SW480 (cell line): ENCODE measurements at regions not wholly inside any gene's neighbourhood (a gene's known extent, or its start where the extent isn't known, plus 50 kb on each side); places are given as distances from the start of the nearest gene placed in this dataset.

Source experiments
- DNase-seq: peaks from one replicate; pipeline ENCODE4 v3.0.0-alpha.2; 2016; ENCODE audit warnings: low spot score

DNA sequence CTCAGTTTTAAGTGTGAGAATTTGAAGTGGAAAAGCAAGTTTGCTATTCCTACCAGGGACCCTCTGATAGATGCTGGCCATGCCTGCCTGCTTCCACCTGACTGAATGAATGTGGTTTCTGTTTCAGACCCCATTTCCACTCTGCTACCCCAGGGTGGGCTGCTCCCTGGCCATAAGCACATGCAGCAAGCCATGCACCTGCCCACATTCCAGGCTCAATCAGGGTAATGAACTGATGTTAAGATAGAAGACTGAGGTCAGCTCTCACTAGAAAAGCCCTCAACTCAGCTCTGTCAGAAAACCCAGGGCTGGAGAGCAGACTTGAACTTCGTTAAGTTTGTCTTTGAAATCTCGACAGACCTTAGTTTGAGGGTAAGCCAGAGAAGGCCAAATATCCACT lies 333.9 kb downstream of the CYRIA start:
- no peak for DNase-seq

DNA sequence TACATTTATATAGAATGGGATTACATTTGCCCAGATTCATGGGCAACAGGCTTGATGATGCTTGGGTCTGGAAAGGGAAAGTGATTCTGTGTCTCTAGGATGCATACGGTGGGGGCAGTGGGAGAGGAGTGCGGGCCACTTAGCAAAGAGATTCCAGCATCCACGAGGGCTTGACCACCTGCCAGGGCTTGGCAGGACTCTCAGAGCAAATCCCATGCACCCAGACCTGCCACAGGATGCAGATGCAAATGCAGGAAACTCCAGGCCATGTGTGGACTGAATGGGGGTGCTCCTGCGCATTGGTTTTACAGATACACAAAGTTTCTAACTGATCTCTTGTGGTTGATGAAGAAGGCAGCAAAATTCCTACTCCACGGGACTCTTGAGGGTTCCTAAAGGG lies 334.7 kb downstream of the CYRIA start:
- no peak for DNase-seq

DNA sequence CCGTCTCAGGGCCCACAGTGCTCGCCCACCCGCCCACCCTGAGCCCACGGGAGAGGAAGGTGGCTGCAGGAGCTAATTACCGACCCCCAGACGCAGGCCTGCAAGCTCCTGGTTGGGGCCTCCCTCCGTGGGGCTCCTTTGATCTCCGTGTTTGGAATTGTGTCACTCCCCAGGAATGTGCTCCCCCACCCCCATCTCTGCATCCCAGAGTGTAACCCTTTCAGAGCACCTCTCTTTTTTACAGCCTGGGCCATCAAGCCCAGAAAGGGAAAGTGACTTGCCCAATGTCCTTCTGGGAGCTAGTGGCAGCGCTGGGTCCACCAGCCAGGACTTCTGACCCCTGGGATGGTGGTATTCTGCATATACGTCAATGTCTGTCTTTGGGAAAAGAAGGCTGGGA lies 335.1 kb downstream of the CYRIA start:
- peak; percentile 86 for DNase-seq

DNA sequence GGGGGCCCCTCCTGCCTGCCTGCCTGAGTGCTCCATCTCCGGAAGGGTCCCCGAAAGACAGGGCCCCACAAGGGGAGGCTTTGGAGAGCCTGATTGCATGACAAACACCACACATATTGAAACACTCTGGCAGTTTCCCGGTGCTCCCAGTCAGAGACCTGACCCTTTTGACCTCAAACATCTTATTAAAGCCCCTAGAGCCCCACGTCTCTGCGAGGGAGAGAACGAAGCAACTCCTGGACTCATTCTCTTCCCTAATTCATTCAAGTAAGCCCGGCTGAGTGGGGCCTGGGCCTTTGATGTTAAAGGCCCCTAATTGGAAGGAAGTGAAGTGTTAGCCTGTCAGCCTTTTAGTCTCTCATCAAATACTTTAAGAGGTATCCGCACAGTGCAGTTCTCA lies 335.6 kb downstream of the CYRIA start:
- peak; percentile 49 for DNase-seq

DNA sequence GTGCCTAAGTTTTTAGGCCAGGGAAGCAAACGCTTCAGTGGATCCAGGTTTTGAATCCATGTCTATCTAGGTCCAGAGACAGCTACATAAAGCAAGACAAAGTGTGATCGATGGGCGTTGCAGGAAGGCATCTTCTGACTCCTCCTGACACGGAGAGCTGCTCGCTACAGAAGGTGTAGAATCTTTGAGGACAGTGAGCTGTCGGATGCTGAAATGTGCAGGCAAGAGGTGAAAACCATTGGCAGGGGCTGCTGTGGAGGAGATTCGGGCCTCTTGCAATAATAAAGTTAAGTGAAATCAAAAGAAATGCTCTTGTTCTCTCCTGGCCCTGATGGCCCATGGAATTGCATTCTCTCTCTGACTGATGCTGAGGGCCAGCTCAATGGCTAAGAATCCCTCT lies 336.2 kb downstream of the CYRIA start:
- DNase-seq = no peak

DNA sequence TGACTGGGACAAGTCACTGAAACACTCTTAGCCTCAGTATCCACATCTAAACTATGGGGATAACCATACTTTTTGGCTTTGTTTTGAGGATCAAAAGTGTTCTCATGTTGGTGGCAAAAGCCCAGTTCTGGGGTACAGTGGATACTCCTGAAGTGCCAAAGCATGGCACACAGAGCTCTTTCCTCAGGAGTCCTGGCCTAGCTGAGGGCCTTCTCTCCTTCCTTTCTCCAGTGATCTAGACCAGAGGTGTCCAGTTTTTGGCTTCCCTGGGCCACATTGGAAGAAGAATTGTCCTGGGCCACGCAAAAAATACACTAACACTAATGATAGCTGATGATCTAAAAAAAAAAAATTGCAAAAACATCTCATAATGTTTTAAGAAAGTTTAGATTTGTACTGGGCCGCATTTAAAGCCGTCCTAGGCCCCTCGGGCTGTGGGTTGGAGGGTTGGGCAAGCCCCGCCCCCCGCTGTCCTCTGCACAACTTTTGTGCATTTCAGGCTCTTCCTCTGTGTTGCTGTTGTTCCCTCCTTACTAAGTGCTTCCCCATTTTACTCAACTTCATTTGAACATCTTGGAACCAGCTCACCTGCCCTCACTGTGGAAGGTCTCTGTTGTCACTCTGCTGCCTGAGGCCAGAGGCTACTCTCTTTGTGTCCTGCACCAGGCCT lies 337.0 kb downstream of the CYRIA start:
- no peak for DNase-seq

DNA sequence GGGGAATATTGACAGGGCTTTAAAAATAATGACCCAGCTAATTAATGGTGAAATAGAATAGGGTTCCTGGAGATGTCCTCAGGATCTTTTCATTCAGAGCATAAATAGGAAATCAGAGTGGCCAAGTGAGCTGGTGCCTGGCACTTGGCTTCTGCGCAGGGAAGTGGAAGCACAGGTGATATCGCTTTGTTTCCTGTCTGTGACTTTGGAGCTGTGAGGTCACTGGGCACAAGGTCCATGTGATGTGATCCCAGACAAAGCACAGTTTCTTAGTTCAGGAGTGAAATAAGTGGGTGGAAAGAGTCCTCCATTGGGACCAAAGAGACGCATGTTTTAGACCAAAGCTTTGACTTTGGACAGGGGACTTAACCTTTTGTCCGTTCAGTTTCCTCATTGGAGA lies 338.3 kb downstream of the CYRIA start:
- no peak for DNase-seq

DNA sequence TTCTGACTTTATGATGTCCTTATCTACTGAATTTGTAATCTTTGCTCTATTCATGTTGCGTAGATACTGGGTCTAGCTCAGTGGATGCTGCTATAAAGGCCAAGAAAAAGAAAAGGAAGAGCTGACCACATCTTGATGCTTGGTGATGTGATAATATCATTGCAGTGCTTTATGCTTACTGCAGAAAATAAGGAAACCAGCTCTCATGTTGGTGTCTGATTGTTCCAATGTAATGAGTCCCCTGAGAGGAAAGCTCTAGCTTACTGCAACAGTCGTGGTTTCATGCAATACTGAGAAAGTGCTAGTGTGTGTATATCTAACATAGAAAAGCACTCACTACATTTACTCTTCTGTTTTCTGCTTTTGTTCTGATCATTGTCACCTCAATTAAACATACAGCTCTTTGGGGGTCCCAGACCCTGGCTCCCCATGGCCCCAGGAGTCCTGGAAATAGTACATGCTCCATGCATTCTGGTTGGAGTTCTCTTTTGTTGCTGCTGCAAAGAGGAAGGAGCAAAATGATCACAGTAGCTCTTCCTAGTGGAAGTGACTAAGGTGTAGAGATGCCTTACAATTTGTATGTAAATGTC lies 338.8 kb downstream of the CYRIA start:
- no peak for DNase-seq

DNA sequence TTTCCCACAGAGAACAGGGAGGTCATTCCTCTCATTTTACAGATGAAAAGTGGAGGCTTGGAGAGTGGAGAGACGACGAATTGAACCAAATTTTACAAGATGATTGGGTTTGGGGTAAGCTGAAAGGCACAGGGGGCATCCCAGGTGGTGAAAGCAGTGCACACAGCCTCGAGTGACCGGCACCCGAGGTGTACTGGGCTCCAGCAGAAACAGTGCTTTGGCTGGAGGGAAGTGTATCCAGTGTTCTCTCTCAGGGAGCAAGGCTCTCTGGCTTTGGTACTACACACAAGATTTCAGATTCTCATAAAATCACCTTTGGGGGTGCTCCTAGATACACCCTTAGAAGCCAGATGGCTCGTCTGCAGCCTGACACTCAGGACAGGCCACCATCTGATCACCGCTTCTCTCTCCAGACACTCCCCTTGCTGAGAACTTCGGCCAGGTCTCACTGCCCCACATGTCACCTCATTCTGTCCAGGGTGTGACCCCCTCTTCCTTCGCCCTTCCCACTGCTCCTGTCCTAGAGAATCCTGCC lies 339.6 kb downstream of the CYRIA start:
- no peak for DNase-seq

DNA sequence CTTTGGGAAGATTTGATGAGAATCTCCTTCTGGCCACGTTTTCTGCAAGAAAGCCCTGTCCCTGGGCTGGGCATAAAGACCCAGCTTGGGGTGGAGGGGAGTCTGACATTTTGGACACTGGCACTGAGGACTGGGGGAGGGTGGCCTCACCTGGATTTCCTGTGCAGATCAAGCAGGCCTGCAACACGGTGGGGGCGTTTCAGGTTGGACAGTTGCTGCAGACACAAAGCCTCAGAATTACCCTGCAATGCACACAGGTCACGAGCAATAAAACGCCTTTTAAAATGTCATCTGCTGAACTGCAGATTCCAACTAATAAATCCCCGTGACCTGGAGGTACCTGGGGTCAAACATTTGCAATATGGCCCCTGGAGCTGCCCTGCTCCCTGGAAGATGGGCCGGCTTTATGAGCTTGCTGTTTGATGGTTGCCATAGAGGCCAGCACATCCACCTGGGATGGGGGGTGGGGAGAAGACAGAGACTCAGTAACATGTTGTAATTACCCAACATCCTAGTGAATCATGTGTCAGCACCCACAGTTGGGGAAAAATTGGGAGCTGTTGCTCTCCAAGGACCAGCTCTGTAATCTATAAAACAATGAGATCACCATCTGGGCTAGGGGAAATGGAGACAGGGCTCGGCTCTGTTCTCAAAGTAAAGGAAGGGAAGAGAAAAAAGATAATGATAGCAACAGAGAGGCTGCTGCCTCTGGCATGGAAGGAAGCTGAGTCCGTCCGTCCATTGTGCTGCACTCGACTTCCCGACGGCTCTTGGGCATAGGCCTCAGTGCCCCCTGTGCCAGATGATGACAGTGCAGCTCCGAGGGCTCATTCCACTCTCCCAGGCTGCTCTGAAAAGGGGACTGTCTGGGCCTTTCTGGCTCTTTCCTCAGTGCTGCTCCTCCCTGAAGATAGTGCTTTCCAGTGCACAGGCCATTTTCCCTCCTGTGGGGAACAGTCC lies 340.3 kb downstream of the CYRIA start:
- DNase-seq = no peak

DNA sequence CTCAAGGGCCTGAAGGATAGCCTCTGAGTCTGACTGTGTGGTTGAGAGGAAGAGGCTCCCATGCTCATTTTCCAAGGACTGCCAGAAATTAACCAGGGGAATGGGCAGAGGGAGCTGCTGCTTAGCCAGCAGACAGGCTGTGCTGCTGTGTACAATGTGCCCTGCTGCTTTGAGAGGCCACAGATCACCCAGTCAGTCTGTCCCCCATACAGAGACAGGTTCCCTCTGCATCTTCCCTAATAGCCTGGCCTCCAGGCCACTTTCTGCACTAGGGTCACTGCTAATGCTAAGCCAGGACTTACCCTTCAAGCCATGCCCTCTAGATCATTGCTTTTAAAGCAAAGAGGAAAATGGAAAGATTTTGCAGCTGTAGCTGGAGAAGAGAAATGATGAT lies 341.1 kb downstream of the CYRIA start:
- DNase-seq = no peak

DNA sequence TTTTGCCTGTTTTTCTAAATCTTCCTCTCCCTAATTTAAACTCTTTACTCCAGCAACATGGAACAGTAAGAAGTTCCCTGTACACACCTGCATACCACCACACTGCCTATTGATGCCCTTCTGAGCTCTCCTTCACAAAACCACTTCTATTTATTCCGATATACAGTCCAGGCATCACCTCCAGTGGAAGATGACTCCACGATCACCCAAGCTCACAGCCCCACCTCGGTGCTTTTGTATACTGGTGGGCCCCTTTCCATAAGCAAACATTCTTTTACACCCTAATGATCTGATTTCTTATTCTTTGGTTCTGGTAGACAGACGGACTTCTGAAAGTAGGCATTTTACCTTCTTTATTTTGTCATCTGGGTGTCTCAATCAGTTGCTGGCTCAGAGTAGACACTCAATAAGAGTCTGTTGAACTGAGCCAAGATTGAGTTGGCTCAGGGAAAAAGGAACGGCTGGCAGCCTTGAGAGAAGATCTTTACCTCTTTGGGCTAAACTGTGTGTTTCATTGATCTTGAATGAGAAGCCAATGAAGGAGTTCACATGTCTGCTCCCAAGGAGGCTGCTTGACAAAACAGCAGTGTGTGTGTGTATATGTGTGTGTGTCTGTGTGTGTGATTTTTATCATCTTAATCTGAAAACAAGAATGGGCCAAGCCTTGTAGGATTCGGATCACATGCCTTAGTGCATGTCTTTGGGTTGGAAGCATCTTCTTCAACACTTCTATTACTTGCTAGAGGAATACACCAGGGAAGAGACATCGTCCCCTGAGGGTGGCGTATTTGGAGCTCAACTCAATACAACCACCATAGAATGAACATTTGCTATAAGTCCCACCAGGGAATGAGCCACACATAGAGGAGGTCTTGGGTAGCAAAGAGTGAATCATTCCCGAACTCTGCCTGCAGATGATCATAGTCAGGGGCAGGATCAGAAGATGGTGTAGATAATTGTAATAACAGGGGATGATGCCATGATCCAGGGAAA lies 341.8 kb downstream of the CYRIA start:
- DNase-seq = no peak

DNA sequence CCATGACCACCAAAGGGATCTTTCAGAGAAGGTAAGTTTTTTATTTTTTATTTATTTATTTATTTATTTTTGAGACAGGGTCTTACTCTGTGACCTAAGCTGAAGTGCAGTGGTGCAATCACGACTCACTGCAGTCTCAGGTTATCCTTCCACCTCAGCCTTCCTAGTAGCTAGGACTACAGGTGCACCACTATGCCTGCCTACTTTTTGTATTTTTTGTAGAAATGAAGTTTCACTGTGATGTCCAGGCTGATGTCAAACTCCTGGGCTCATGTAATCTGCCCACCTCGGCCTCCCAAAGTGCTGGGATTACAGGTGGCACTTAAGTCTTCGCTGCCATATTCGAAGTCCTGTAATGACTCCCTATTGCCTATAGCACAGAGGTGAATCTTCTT lies 342.5 kb downstream of the CYRIA start:
- DNase-seq = no peak

DNA sequence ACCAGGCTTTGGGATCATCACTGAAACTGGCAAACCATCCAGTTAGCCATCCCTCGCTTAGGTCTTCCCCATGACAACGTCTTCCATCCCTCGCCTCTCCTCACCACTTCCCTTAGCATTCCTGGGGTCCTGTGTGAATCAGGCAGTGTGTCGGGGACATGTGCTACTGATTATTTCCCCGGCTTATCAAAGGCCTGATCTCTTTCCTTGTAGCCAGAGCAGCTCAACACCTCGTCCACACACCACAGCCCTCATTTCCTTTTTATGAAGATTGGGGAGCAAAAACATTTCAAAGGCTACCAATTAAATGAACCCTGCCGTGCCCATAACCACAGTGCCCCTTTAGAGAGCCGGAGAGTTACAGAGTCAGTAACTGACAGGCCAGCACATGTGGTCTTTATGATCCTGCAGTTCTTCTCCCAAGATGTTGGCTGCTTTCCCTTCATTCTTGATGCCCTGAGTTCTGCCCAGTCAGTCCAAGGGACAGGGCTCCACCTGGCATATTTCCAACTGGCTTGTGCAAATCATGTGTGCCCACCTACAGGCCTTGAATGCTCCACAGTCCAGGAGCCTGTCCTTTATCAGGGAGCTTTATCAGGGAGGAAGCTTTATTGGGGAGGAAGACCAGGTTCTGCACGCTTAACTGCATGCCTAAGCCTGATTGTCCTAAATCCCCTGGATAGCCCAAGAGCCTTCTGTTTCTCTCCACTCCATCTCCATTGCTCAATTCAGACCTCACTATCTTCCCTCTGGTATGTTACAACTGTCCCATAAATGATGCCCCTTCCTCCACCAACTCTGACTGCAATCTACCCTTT lies 343.1 kb downstream of the CYRIA start:
- no peak for DNase-seq

DNA sequence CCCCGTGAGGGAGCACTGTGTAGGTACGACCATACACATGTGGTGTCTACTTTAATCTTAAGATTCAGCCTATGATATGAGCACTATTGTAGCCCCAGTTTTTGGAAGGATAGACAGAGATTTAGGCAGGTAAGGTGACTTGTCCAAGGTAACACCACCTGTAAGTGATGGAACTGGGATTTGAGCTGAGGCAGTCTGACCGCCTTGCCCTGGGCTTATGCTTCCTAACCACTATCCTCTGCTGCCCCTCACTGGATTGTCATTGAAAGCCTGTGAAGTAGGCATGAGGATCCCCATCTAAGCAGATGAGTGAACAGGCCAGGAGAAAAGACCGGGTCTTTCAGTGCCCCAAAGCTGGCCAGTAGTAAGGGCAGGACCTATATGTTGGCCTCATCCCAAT lies 343.8 kb downstream of the CYRIA start:
- DNase-seq = peak; percentile 10

DNA sequence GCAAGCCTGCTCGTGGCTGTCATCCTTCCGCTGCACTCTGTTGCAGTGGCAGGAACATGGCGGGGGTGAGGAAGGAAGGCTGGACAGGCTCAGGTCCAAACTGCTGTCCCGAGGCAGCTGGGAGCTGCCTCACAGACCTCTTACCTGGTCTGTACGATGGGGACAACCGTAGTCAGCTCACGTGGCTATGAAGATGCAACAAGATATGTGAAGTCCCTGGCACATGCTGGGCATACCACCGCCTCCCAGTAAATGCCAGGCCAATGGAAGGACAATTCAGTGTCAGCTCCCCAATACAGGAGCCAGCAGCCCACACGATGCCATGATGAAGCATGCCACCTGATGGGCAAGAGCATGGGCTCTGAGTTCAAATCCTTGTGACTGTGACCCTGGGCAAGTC lies 344.4 kb downstream of the CYRIA start:
- DNase-seq = no peak

DNA sequence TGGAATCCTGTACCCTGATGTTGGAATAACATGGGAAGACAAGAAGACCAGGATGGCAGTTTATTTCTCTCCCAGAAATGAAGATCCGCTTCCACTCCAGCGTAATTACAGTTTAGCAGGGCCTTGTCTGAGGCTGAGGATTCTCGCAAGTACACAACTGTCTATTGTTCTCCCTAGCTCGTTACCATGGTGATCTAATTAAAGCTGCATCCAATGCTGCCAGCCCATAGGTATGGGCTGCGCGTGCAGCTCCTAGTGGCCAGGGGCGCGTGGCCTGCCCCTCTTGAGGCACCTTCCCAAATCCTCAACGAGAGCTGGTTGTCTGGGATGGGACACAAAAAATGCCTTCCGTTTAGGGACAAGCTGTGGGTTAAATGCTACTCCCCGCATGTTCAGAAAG lies 344.9 kb downstream of the CYRIA start:
- no peak for DNase-seq

DNA sequence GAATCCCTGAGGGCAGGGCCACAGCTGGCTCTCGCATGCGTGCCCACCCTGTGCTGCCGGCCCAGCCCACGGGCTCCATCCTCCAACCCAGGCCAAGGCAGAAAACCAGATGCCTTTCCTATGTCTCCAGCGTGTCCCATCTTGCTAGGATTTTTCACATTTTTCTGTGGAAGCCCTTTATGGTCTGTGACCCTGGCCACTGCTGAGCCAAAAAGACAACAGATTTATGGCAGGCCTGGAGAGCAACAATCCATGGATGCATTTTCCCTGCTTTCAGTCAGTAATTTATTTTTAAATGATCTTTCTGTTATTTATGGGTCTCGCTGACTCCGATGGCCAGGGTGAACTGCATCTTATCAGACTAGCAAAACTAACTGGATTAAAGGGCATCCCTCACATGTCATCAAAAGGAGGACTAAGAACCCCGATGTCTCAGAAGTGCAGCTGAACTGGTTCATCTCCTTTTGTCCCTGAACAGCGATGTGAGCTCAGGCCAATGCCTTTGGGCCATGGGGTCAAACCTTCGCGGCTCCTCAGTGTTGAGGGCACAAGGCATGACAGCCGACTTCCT lies 346.0 kb downstream of the CYRIA start:
- no peak for DNase-seq

DNA sequence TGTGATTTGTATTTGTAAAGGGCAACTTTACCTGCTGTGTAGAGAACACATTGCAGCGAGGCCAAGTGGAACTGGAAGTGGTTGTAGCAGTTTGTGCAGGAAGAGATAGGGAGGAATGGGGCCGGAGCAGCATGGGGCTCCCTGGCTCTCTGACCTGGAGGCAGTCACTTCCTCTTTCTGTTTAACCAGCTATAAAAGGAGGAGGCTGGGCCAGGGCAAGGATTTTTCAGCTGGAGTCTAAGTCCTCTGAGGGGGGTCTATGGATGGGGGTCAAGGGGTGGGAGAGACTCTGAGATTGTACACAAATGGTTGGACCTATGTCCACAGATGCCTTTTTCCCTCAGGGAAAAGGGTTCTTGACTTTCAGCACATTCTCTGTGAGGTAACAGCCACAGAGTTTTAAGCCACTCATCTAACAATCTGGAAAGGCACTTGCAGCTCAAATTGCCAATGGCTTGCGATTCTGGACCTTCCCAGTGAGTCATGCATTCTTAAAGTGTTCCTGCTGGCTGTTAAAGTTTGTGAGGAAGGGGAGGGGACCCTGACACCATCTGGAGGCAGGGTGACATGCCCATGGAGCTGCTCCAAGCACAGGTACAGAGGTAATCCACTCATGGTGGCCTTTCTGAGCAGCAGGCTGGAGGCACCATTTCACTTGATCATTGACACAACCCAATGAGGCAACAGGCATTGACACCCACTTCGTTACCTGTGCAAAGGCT lies 347.0 kb downstream of the CYRIA start:
- DNase-seq = peak; percentile 8

DNA sequence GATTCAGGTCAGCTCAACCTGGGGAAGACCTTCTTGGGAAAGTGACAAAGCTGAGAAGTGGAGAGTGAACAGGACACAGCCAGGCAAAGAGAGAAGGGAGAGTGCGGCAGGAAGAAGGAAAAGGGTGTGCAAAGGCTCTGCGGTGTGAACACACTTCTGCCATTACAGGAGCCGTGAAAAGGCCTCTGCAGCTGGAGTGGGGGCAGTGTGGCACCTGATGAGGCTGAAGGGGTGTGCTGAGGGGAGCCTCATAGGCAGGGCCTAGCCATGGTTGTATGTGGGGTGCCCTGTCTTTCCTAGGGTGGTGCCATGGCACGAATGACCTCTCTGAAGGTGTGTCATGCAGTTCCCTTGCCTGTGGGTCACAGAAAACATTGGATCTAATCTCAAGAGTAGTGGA lies 347.6 kb downstream of the CYRIA start:
- DNase-seq = no peak
